GM23248 (cell line): ENCODE measurements at regions not wholly inside any gene's neighbourhood (a gene's known extent, or its start where the extent isn't known, plus 50 kb on each side); places are given as distances from the start of the nearest gene placed in this dataset.
"Not testable (repeated sequence)": the region's sequence is repeated elsewhere in the genome, so short reads cannot be mapped to it uniquely, and the experiment has no call there.

Experiments used
- DNase-seq: peaks from one replicate; pipeline ENCODE4 v3.0.0-alpha.2; 2015
- H2AFZ ChIP-seq: fragments of 200-600 bp; sonication (generic); 2 replicates; pipeline ENCODE4 v1.6.1; 2016; ENCODE audit warnings: antibody characterized with exemption
- H3F3A ChIP-seq: fragments of 200-600 bp; sonication (generic); 2 replicates; pipeline ENCODE4 v1.6.1; 2016; ENCODE audit warnings: mild to moderate bottlenecking, antibody characterized with exemption, mixed run types; ENCODE audit not compliant: insufficient read depth
- H3K27ac ChIP-seq: fragments of 200-600 bp; sonication (generic); 2 replicates; pipeline ENCODE4 v1.5.1; 2016; ENCODE audit warnings: mild to moderate bottlenecking
- H3K27me3 ChIP-seq: fragments of 200-600 bp; sonication (generic); replicated peaks from 2 replicates; pipeline ENCODE4 v1.6.1; 2016; ENCODE audit warnings: mild to moderate bottlenecking; ENCODE audit not compliant: insufficient read depth
- H3K36me3 ChIP-seq: fragments of 200-600 bp; sonication (generic); 2 replicates; pipeline ENCODE4 v1.6.1; 2016; ENCODE audit warnings: low read depth, mild to moderate bottlenecking
- H3K4me1 ChIP-seq: fragments of 200-600 bp; sonication (generic); 2 replicates; pipeline ENCODE4 v1.6.1; 2016; ENCODE audit warnings: mild to moderate bottlenecking; ENCODE audit not compliant: insufficient read depth
- H3K4me2 ChIP-seq: fragments of 200-600 bp; sonication (generic); one replicate; pipeline ENCODE4 v1.6.1; 2016; ENCODE audit warnings: mild to moderate bottlenecking; ENCODE audit not compliant: unreplicated experiment
- H3K4me3 ChIP-seq: fragments of 200-600 bp; sonication (generic); 2 replicates; pipeline ENCODE4 v1.5.1; 2016; ENCODE audit warnings: mild to moderate bottlenecking
- H3K79me2 ChIP-seq: fragments of 200-600 bp; sonication (generic); 2 replicates; pipeline ENCODE4 v1.6.1; 2016; ENCODE audit warnings: mild to moderate bottlenecking; ENCODE audit not compliant: insufficient read depth
- H3K9ac ChIP-seq: fragments of 200-600 bp; sonication (generic); 2 replicates; pipeline ENCODE4 v1.6.1; 2016; ENCODE audit warnings: mild to moderate bottlenecking
- H3K9me2 ChIP-seq: fragments of 200-600 bp; sonication (generic); 2 replicates; pipeline ENCODE4 v1.6.1; 2016; ENCODE audit warnings: mixed run types, mild to moderate bottlenecking, moderate library complexity; ENCODE audit not compliant: insufficient read depth
- H3K9me3 ChIP-seq: fragments of 200-600 bp; sonication (generic); one replicate; pipeline ENCODE4 v1.6.1; 2017; ENCODE audit warnings: low read depth
- H4K20me1 ChIP-seq: fragments of 200-600 bp; sonication (generic); 2 replicates; pipeline ENCODE4 v1.6.0; 2016; ENCODE audit not compliant: insufficient read depth
- EZH2 ChIP-seq: fragments of 200-600 bp; sonication (generic); IDR thresholded peaks from 2 replicates; pipeline ENCODE4 v1.6.1; 2018; ENCODE audit warnings: antibody characterized with exemption, mild to moderate bottlenecking; ENCODE audit not compliant: insufficient read depth, poor library complexity, severe bottlenecking
- EZH2phosphoT487 ChIP-seq: fragments of 200-600 bp; sonication (generic); IDR thresholded peaks from 2 replicates; pipeline ENCODE4 v1.6.1; 2018; ENCODE audit warnings: antibody characterized with exemption, moderate library complexity, mild to moderate bottlenecking, low read depth; ENCODE audit not compliant: insufficient read depth
- WGBS, 2 experiments: methylation state at CpG; one replicate each; pipeline ENCODE4 v1.1.6; 2015 to 2017; ENCODE audit warnings: low lambda C conversion rate in 2 of 2, low coverage in 1 of 2; ENCODE audit errors: missing lambda C conversion rate in 2 of 2; 5-methylcytosine and 5-hydroxymethylcytosine counted together
- in situ Hi-C: fragments of 300-500 bp; cut with MboI; formaldehyde crosslinking; loops from 2 replicates; pipeline ENCODE4 v1.15.0; 2020

DNA sequence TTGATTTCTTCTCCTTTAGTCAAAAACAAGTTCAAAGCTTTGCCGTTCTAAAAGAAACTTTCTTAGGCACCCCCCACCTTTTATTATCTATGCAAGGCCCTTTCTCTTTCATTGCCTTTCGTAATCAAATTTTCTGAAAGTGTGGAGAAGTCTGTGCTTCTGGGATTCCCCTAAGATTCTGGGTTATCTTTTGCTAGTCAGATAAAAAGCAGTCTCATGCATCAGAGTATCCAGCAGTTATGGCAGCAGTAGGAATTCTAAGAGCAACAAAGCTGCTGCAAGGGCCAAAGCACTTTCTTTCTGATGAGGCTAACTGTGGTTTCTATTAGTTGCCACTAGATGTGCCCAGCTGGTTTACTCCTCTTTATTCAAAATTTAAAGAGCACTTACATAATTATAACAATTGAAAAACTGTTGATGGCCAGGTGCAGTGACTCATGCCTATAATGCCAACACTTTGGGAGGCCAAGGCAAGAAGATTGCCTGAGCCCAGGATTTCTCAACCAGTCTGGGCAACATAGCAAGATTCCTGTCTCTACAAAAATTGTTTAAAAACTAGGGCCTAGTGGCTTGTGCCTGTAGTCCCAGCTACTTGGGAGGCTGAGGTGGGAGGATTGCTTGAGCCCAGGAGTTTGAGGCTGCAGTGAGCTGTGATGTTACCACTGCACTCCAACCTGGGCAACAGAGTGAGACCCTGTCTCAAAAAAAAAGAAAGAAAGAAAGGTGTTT, 296.2 kb downstream of the PAPSS1 start:
- Histone ChIP-seq H3K27me3 (no peaks in the 10 kb centered on the region), H3K4me1 (no peaks in the 10 kb centered on the region), H3K9me2 (no peaks in the 10 kb centered on the region), H4K20me1 (no peaks in the 10 kb centered on the region), H3K27ac (no peak overlapping the region), H3K4me2 (no peak overlapping the region), H3K4me3 (no peak overlapping the region), H3K79me2 (no peaks in the 10 kb centered on the region), H3K9me3 (no peaks in the 10 kb centered on the region), H3K36me3 (no peaks in the 10 kb centered on the region), H3K9ac (no peak overlapping the region), H3F3A (no peaks in the 10 kb centered on the region), H2AFZ (no peak overlapping the region)
- no peak for DNase-seq
- WGBS, 2 experiments: 66 to 72% methylated on average over 2 of the region's 2 CpGs
- in situ Hi-C loops: no loop called here
- no peak for TF ChIP-seq EZH2
- no peak for TF ChIP-seq EZH2phosphoT487

- H3F3A ChIP-seq, in situ Hi-C loops, H2AFZ ChIP-seq, H3K79me2 ChIP-seq, H3K36me3 ChIP-seq, H3K27me3 ChIP-seq, H3K9me3 ChIP-seq, H3K9ac ChIP-seq, H3K4me2 ChIP-seq, H3K4me1 ChIP-seq, H3K4me3 ChIP-seq, DNase-seq, H3K9me2 ChIP-seq, H3K27ac ChIP-seq, H4K20me1 ChIP-seq: not testable (repeated sequence)
- WGBS, 2 experiments: 61 to 75% methylated on average over 2 of the region's 2 CpGs
These were observed 300.5 kb downstream of the PAPSS1 start for GRCh38 chr4:107419536-107419935.

GRCh38 chr4:107419052-107419451, 301.0 kb downstream of the PAPSS1 start:
- Histone ChIP-seq H3F3A (no peaks in the 10 kb centered on the region), H3K36me3 (no peaks in the 10 kb centered on the region), H3K9ac (no peak overlapping the region), H3K27me3 (no peaks in the 10 kb centered on the region), H3K79me2 (no peaks in the 10 kb centered on the region), H3K4me1 (no peaks in the 10 kb centered on the region), H4K20me1 (no peaks in the 10 kb centered on the region), H3K27ac (no peak overlapping the region), H3K4me3 (no peak overlapping the region), H3K4me2 (no peak overlapping the region), H2AFZ (no peak overlapping the region), H3K9me3 (no peaks in the 10 kb centered on the region), H3K9me2 (no peaks in the 10 kb centered on the region)
- WGBS, 2 experiments: 65% methylated on average over 2 of the region's 2 CpGs
- no peak for DNase-seq
- no peak for TF ChIP-seq EZH2phosphoT487
- TF ChIP-seq EZH2: no peak
- in situ Hi-C loops: no loop called here

DNA sequence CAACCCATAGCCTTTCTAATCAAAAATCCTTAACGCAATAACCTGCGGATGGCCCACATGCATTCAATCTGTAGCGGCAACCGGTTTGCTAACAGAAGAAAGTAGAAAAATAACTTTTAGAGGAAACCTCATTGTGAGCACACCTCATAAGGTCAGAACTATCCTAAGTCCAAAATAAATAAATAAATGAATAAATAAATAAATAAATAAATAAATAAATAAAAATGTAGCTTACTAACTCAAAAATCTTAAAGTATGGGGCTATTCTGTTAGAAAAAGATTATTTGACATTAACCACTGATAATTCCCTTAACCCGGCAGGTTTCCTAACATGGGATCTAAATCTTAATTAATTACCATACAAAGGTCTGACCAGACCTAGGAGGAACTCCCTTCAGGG, 304.5 kb downstream of the PAPSS1 start:
- H4K20me1 ChIP-seq, H3K27me3 ChIP-seq, H3K4me2 ChIP-seq, H3K9ac ChIP-seq, H3K36me3 ChIP-seq, H3K9me3 ChIP-seq, H3K27ac ChIP-seq, H3K4me1 ChIP-seq, H3K9me2 ChIP-seq, H3K79me2 ChIP-seq, H2AFZ ChIP-seq, in situ Hi-C loops, H3F3A ChIP-seq, H3K4me3 ChIP-seq, DNase-seq: not testable (repeated sequence)
- 74 to 87% methylated on average over 5 of the region's 5 CpGs for WGBS, 2 experiments

GRCh38 chr4:107409872-107410271, 310.2 kb downstream of the PAPSS1 start:
- WGBS, 2 experiments: 64 to 82% methylated on average over 7 of the region's 7 CpGs
- not testable (repeated sequence) for DNase-seq, H2AFZ ChIP-seq

More at GRCh38 chr4:107409872-107410271, 310.2 kb downstream of the PAPSS1 start:
- H3K36me3 ChIP-seq, H3K9ac ChIP-seq, H3K4me3 ChIP-seq, H3K27ac ChIP-seq, in situ Hi-C loops, H3K9me2 ChIP-seq, H3K27me3 ChIP-seq, H4K20me1 ChIP-seq, H3F3A ChIP-seq, H3K4me1 ChIP-seq, H3K9me3 ChIP-seq, H3K79me2 ChIP-seq, H3K4me2 ChIP-seq: not testable (repeated sequence)
